ENCODE measurements at regions not wholly inside any gene's neighbourhood (a gene's known extent, or its start where the extent isn't known, plus 50 kb on each side); places are given as distances from the start of the nearest gene placed in this dataset.
"Not testable (repeated sequence)": the region's sequence is repeated elsewhere in the genome, so short reads cannot be mapped to it uniquely, and the experiment has no call there.

DNA sequence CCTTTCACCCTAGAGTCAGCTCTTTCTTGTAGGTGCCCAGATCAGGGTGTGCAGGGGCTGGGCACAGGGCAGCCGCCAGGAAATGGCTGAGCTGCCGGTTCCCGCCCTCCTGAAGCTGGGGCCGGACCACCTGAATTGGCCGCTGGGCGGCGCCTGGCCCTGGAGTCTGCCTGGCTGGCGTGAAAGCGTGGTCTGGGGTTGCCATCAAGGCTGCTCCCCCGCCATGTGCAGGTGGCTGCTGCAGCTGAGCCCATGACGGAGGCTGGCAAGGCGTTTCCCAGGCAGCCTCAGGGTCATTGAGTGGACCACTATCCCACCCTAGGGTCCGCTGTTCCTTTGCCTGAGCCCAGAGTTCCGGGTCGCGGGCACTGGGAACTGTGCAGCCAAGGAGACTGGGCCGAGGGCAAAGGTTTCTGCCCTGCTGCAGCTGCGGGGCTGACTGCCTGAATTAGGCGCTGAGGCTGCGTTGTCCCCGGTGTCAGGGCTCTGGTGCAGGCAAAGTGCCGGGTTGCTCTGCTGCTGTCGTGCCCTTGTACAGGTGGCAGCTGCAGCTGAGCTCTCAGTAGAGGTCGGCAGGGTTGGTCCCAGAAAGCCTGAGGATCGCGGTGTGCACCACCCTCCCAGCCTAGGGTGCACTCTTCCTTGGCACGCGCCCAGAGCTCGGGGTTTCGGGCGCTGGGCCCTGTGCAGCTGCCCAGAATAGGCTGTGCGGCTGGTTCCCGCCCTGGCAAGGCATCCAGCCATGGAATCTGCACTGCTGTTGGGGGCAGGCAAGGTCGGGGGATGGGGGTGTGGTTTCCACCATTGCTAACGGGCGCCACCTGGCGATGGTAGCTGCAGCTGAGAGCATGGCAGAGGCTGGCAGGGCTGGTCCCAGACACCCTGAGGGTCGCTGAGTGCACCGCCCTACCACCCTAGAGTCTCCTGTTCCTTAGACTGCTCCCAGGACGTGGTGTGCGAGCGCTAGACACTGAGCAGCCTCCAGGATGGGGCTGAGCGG, 86.1 kb downstream of the POTEH start:
- TF ChIP-seq, protein P1, sequence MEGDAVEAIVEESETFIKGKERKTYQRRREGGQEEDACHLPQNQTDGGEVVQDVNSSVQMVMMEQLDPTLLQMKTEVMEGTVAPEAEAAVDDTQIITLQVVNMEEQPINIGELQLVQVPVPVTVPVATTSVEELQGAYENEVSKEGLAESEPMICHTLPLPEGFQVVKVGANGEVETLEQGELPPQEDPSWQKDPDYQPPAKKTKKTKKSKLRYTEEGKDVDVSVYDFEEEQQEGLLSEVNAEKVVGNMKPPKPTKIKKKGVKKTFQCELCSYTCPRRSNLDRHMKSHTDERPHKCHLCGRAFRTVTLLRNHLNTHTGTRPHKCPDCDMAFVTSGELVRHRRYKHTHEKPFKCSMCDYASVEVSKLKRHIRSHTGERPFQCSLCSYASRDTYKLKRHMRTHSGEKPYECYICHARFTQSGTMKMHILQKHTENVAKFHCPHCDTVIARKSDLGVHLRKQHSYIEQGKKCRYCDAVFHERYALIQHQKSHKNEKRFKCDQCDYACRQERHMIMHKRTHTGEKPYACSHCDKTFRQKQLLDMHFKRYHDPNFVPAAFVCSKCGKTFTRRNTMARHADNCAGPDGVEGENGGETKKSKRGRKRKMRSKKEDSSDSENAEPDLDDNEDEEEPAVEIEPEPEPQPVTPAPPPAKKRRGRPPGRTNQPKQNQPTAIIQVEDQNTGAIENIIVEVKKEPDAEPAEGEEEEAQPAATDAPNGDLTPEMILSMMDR (IDR thresholded peaks at IDR 0.05), result not testable (repeated sequence)
- TF ChIP-seq POLR2A, EP300 (IDR thresholded peaks at IDR 0.05): not testable (repeated sequence)
